ENCODE measurements at regions not wholly inside any gene's neighbourhood (a gene's known extent, or its start where the extent isn't known, plus 50 kb on each side); places are given as distances from the start of the nearest gene placed in this dataset.

DNA sequence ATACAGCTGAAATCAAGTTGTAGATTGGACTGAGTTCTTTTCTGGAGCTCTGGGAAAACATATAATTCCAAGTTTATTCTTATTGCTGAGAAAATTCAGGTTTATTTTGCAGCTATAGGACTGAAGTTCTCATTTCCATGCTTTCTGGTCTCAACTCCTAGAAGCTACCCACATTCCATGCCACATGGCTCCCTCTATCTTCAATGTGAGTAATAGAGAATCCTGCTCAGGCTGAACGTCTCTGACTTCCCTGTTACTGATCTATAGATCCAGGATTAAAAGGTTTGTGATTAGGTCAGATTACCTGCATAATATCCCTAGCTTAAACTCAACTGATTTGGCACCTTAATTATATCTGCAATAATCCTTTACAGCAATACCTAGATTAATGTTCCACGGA lies 453.8 kb upstream of the MC4R start:
- no peak for DNase-seq

GRCh38 chr18:60831971-60832370 lies 459.4 kb upstream of the MC4R start:
- DNase-seq = no peak

GRCh38 chr18:60838677-60839076 lies 466.1 kb upstream of the MC4R start:
- DNase-seq = no peak

- DNase-seq = no peak
Observed at GRCh38 chr18:60846396-60846795, 473.8 kb upstream of the MC4R start.

DNA sequence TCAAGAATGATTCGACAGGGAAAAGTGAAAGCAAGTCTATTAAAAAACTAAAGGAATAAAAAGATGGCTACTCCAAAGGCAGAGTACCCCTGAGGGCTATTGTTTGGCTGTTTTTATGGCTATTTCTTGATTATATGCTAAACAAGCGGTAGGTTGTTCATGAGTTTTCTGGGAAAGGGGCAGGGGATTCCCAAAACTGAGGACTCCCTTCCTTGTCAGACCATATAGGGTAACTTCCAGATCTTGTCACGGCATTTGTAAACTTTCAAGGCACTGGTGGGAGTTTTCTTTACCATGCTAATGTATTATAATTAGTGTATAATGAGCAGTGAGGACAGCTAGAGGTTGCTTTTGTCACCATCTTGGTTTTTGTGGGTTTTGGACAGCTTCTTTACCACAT lies 474.9 kb upstream of the MC4R start:
- no peak for DNase-seq

GRCh38 chr18:60861575-60861974 lies 471.7 kb upstream of the CDH20 start:
- no peak for DNase-seq

DNA sequence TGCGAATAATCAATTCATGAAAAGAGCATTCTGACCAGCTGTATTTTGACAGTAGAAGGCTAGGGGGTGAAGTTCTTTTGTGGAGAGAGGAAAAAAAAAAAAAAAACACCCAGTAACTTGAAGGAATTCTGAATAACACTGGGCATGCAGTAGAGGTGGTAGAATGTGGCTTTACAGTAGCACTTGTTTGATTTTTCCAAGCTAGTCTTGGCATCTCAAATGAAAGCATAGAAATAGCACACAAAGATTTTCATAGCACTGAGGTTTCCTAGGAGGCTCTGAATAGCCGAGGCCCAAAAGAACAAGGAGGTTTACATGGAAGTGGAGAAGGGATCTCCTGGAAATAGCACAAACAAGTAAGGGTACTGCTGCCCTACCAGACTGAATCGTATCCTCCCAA lies 470.2 kb upstream of the CDH20 start:
- DNase-seq = no peak

GRCh38 chr18:60865801-60866200 lies 467.4 kb upstream of the CDH20 start:
- no peak for DNase-seq

DNA sequence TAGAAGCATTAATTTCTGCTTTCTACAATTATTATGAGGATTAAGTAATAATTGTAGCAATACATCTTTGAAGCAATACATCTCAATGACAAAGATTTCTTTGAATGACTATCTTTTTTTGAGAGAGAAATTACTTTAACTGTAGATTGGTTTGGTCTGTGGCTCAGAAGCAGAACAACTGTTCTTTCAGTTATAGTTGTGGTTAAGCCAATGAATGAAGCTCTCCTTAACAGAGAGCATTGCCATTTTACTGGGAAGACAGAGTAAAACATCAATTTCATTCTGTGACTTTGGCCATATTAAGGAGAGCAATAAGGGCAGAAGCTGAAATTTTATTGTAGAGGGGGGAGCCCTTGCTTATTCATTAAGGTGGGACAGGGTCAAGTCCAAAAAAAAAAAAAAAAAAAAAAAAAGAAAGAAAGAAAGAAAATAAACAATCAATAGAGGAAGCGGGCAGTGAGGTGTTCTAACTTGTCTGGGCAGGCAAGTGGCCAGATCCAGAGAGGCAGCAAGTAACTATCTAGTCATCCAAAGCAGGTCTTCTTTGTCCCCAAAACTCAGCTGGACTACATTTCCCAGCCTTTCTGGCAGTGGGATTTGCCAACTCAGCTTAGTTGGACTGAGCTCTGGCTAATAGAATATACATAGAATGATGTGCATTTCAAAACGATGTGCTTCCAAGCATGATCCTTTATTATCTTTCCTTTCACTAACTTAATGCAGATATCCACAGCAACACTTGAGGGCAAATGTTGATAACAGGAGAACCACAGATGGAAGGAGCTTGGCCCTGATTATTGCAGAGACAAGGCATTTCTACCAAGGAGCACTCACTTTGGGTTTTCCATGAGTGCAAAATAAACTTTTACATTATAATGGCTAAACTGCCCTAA lies 462.7 kb upstream of the CDH20 start:
- DNase-seq = no peak

- no peak for DNase-seq
Observed at GRCh38 chr18:60872434-60872833, 460.8 kb upstream of the CDH20 start.

DNA sequence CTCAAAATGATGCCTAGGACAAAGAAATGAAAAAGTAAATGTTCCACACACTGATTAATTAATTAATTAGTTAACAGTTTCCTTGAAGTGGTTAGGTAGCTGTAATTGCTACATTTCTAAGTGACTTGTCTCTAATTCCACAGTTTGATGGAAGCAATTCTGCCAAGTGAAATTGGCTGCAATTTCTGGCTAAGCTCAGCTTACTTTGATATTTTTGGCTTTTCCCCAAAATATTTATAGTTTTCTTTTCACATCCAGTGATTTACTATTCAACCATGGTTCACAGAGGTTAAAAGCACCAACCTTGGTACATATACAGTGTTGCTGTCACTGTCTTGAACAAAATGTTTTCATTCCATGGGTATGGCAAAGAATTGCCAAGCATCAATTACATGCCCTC lies 459.5 kb upstream of the CDH20 start:
- DNase-seq = no peak

GRCh38 chr18:60875957-60876507 lies 457.2 kb upstream of the CDH20 start:
- no peak for DNase-seq

DNA sequence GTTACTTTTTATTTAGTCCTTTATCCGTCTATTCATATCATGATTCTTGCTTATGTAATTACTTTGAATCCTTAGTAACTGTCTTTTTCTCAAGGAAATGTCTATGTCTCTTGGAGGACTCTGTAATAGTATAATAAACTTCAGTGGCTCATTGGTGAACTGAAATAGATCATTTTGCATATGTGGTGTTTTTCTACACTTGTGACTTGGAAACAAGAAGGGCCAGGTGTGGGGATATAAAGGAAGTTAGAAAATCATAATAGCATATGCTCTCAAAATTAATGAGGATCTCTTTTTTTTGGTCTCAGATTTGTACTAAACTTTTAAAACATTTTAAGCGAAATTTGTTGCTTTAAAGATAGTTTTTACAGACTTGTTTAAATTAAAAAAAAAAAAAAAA lies 453.0 kb upstream of the CDH20 start:
- no peak for DNase-seq

- DNase-seq = no peak
Observed at GRCh38 chr18:60883587-60883986, 449.6 kb upstream of the CDH20 start.

- DNase-seq = no peak
Observed at GRCh38 chr18:60888071-60888624, 445.1 kb upstream of the CDH20 start.

GRCh38 chr18:60889442-60889841 lies 443.8 kb upstream of the CDH20 start:
- DNase-seq = no peak

DNA sequence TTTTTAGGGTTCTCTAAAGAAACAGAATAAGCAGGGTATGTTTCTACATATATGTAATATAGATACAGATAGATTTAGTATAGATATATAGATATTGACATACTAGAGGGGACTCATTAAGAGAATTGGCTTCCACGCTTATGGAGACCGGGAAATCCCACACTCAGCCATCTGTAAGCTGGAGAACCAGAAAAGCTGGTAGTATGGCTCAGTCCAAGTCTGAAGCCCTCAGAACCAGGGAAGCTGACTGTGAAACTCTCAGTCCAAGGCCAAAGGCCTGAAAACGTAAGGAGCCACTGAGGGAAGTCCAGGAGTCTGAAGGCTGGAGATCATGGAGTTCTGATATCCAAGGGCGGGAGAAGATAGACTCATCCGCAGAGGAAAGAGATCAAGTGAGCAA lies 441.3 kb upstream of the CDH20 start:
- no peak for DNase-seq

- DNase-seq = no peak
Observed at GRCh38 chr18:60892441-60892840, 440.8 kb upstream of the CDH20 start.

GRCh38 chr18:60892855-60893254 lies 440.4 kb upstream of the CDH20 start:
- no peak for DNase-seq

DNA sequence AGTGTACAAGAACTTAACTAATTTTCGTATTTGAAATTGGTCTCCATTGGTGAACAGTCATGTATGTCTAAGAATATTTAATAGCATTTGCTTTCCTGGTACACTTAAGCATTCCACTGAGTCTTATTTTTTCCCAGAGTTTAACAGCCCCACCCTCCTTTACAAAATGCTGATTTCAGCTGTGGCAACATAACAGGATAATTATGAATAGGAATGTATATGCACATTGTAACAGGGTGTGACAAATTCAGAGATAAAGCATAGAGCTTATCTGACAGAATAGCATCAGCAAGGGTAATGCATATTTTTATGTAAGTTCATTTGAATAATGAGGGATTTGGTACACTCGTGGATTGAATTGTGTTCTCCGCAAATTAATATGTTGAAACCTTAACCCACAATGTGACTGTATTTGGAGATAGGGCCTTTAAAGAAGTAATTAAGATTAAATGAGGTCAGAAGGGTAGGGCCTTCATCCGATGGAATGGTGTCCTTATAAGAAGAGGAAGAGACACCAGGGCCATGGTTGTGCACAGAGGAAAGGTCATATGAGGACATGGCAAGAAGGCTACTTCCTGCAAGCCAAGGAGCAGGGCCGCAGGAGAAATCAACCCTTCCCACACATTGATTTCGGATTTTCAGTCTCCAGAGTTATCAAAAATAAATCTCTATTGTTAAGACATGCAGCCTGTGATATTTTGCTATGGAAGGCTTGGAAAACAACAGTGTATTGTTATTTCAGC lies 439.7 kb upstream of the CDH20 start:
- DNase-seq = no peak

DNA sequence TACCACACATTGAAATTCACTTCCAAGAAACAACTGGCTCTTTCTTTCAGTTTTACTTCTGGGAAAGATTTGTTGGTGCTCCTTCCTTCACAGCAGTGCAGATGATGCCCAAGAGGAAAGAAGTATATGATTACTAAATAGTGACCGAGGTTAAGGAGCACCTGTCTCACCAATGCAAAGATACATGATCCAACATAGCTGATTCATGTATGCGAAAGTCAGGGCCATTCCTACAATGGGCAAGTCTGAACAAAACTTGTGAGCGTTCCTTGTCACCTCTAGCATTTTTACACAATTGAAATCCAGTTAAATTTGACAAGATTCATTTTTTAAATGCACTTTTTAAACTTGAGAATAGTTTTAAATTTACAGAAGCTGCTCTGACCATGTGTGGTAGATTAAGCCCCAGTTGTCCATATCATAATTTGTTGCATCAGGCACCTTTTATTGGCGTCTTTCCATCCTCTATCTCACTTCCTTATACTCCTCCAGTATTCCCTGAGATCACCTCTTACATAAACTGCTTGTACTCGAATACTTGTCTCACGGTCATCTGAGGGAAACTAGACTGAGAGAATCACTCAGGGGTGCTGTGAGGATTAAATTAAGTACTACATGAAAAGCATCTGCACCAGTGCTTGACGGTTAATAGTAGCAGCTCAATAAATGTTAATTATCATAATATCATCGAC lies 438.8 kb upstream of the CDH20 start:
- no peak for DNase-seq

DNA sequence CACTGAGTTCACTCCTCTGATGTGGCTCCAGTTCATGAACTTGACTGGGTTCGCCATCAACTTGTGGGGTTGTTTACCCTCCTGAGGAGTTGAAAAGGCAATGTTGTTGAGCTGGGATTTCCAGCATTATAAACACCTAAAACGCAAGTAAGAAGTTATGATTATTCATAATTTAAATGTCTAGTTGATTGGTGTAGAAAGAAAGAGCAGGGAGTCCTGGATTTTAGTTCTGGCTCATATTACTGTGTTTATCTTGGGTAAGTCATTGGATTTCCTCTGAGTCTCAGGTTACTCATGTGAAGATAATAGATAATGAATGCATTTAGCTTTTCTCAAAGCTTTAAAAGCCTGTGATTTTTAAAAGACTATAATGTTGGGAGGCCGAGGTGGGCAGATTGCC lies 438.0 kb upstream of the CDH20 start:
- DNase-seq = no peak

DNA sequence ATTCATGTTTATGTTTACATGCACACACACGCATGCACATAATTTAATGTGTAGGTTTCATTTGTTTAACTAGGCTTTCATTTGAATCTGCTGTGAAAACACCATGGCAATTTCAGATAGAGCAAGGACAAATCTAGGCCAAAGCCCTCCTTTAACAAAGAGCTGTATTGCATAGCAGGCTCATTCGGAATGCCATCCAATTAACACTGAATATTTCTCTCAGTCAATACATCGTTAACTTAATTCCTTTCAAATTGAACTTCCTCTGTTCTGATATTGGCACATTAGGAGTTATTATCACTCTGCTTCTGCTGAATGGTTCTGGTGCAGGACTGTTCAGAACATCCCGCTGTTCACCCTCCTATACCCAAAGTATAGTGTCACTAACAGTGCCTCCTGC lies 435.1 kb upstream of the CDH20 start:
- no peak for DNase-seq
